PC-9 (cell line): ENCODE measurements at regions not wholly inside any gene's neighbourhood (a gene's known extent, or its start where the extent isn't known, plus 50 kb on each side); places are given as distances from the start of the nearest gene placed in this dataset.

ENCODE experiments used
- EZH2 ChIP-seq: fragments of 200-600 bp; sonication (generic); IDR thresholded peaks from 2 replicates; pipeline ENCODE4 v1.8.0; 2017; ENCODE audit warnings: antibody characterized with exemption, low read depth
- TF ChIP-seq, protein P1 (sequence below): fragments of 200-600 bp; sonication (generic); conservative IDR thresholded peaks from 2 replicates; pipeline ENCODE4 v1.6.1; 2017; ENCODE audit warnings: mixed run types, antibody characterized with exemption, mild to moderate bottlenecking, moderate library complexity

GRCh38 chr1:50347933-50348332, 75.3 kb downstream of the DMRTA2 start:
- no peak for TF ChIP-seq EZH2
- TF ChIP-seq, protein P1, sequence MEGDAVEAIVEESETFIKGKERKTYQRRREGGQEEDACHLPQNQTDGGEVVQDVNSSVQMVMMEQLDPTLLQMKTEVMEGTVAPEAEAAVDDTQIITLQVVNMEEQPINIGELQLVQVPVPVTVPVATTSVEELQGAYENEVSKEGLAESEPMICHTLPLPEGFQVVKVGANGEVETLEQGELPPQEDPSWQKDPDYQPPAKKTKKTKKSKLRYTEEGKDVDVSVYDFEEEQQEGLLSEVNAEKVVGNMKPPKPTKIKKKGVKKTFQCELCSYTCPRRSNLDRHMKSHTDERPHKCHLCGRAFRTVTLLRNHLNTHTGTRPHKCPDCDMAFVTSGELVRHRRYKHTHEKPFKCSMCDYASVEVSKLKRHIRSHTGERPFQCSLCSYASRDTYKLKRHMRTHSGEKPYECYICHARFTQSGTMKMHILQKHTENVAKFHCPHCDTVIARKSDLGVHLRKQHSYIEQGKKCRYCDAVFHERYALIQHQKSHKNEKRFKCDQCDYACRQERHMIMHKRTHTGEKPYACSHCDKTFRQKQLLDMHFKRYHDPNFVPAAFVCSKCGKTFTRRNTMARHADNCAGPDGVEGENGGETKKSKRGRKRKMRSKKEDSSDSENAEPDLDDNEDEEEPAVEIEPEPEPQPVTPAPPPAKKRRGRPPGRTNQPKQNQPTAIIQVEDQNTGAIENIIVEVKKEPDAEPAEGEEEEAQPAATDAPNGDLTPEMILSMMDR: no peak
